GM23338 (cell line): ENCODE measurements at regions not wholly inside any gene's neighbourhood (a gene's known extent, or its start where the extent isn't known, plus 50 kb on each side); places are given as distances from the start of the nearest gene placed in this dataset.

ENCODE experiments used
- ATAC-seq: fragments of 200-7000 bp; cut with Tn5 transposase; 3 replicates; pipeline ENCODE4 v1.9.1; 2020
- DNase-seq: peaks from one replicate; pipeline ENCODE4 v3.0.0-alpha.2; 2015; ENCODE audit warnings: low spot score
- H2AFZ ChIP-seq: fragments of 200-600 bp; sonication (generic); 2 replicates; pipeline ENCODE4 v1.8.0; 2016; ENCODE audit warnings: antibody characterized with exemption, mild to moderate bottlenecking, moderate library complexity
- H3F3A ChIP-seq: fragments of 200-600 bp; sonication (generic); replicated peaks from 2 replicates; pipeline ENCODE4 v1.8.0; 2017; ENCODE audit warnings: antibody characterized with exemption, mixed run types, low read depth
- H3K27ac ChIP-seq: fragments of 200-600 bp; sonication (generic); 2 replicates; pipeline ENCODE4 v1.6.1; 2016; ENCODE audit warnings: low read depth
- H3K27me3 ChIP-seq: fragments of 200-600 bp; sonication (generic); 2 replicates; pipeline ENCODE4 v1.8.0; 2016; ENCODE audit warnings: mild to moderate bottlenecking, mixed run types, moderate library complexity; ENCODE audit not compliant: insufficient read depth
- H3K36me3 ChIP-seq: fragments of 200-600 bp; sonication (generic); 2 replicates; pipeline ENCODE4 v1.8.0; 2016; ENCODE audit warnings: mild to moderate bottlenecking; ENCODE audit not compliant: insufficient read depth
- H3K4me1 ChIP-seq: fragments of 200-600 bp; sonication (generic); 2 replicates; pipeline ENCODE4 v1.8.0; 2016; ENCODE audit warnings: mild to moderate bottlenecking, moderate library complexity; ENCODE audit not compliant: insufficient read depth
- H3K4me2 ChIP-seq: fragments of 200-600 bp; sonication (generic); 2 replicates; pipeline ENCODE4 v1.7.1; 2017; ENCODE audit warnings: mixed run types
- H3K4me3 ChIP-seq: fragments of 200-600 bp; sonication (generic); 2 replicates; pipeline ENCODE4 v1.6.1; 2016; ENCODE audit warnings: mixed run types
- H3K79me2 ChIP-seq: fragments of 200-600 bp; sonication (generic); replicated peaks from 2 replicates; pipeline ENCODE4 v1.8.0; 2017; ENCODE audit warnings: mild to moderate bottlenecking; ENCODE audit not compliant: insufficient read depth
- H3K9me2 ChIP-seq: fragments of 200-600 bp; sonication (generic); 2 replicates; pipeline ENCODE4 v1.8.0; 2017; ENCODE audit not compliant: insufficient read depth
- H4K20me1 ChIP-seq: fragments of 200-600 bp; sonication (generic); replicated peaks from 2 replicates; pipeline ENCODE4 v1.8.0; 2017; ENCODE audit warnings: mild to moderate bottlenecking; ENCODE audit not compliant: insufficient read depth
- H3K27ac Mint-ChIP-seq: 2 replicates; pipeline ENCODE4 v1.8.0; 2020; ENCODE audit warnings: inconsistent platforms, mild to moderate bottlenecking, moderate library complexity, mixed read lengths
- H3K27me3 Mint-ChIP-seq: 3 replicates; pipeline ENCODE4 v1.8.0; 2022; ENCODE audit warnings: low read depth, mild to moderate bottlenecking, moderate library complexity, mixed read lengths, inconsistent platforms; ENCODE audit not compliant: insufficient read depth, poor library complexity
- H3K36me3 Mint-ChIP-seq: 3 replicates; pipeline ENCODE4 v1.8.0; 2021; ENCODE audit warnings: low read depth, mild to moderate bottlenecking, inconsistent platforms, moderate library complexity, mixed read lengths
- H3K4me1 Mint-ChIP-seq: 3 replicates; pipeline ENCODE4 v1.8.0; 2020; ENCODE audit warnings: mild to moderate bottlenecking, inconsistent platforms, mixed read lengths
- H3K4me3 Mint-ChIP-seq: 3 replicates; pipeline ENCODE4 v1.8.0; 2021; ENCODE audit warnings: moderate library complexity, mild to moderate bottlenecking, inconsistent platforms, mixed read lengths
- H3K9me3 Mint-ChIP-seq: 3 replicates; pipeline ENCODE4 v1.8.0; 2020; ENCODE audit warnings: moderate library complexity, mild to moderate bottlenecking, inconsistent platforms, mixed read lengths
- CREB1 ChIP-seq: fragments of 250-450 bp; sonication (Bioruptor Pico); IDR thresholded peaks from 2 replicates; pipeline ENCODE4 v1.5.0; 2020; ENCODE audit warnings: low read depth, mild to moderate bottlenecking, moderate library complexity
- EZH2 ChIP-seq: fragments of 200-600 bp; sonication (generic); IDR thresholded peaks from one replicate; pipeline ENCODE4 v1.8.0; 2017; ENCODE audit warnings: antibody characterized with exemption, mild to moderate bottlenecking, low read depth; ENCODE audit not compliant: unreplicated experiment
- EZH2phosphoT487 ChIP-seq: fragments of 200-600 bp; sonication (generic); IDR thresholded peaks from one replicate; pipeline ENCODE4 v1.8.1; 2018; ENCODE audit warnings: antibody characterized with exemption; ENCODE audit not compliant: unreplicated experiment
- JUNB ChIP-seq: IDR thresholded peaks from one replicate; pipeline ENCODE4 v1.6.1; 2016; ENCODE audit warnings: antibody characterized with exemption; ENCODE audit not compliant: unreplicated experiment
- NANOG ChIP-seq: IDR thresholded peaks from 2 replicates; pipeline ENCODE4 v1.6.1; 2016; ENCODE audit warnings: antibody characterized with exemption, borderline replicate concordance
- POLR2AphosphoS5 ChIP-seq: IDR thresholded peaks from 2 replicates; pipeline ENCODE4 v1.6.1; 2016; ENCODE audit warnings: antibody characterized with exemption, low read depth
- STAT1 ChIP-seq: IDR thresholded peaks from one replicate; pipeline ENCODE4 v1.6.1; 2016; ENCODE audit warnings: antibody characterized with exemption; ENCODE audit not compliant: unreplicated experiment
- ZNF114 ChIP-seq: fragments of 250-450 bp; sonication (Bioruptor Pico); IDR thresholded peaks from 2 replicates; pipeline ENCODE4 v1.5.0; 2020; ENCODE audit warnings: mild to moderate bottlenecking, moderate library complexity
- ZNF331 ChIP-seq: fragments of 250-450 bp; sonication (Bioruptor Pico); IDR thresholded peaks from 2 replicates; pipeline ENCODE4 v1.5.0; 2020; ENCODE audit warnings: low read depth, mild to moderate bottlenecking, moderate library complexity
- TF ChIP-seq, protein P1 (sequence below): IDR thresholded peaks from one replicate; pipeline ENCODE4 v1.6.1; 2018; ENCODE audit warnings: antibody characterized with exemption; ENCODE audit not compliant: unreplicated experiment
- TF ChIP-seq, protein P2 (sequence below), 2 experiments: fragments of 200-600 bp in 1 of 2; sonication (generic) in 1 of 2; conservative IDR thresholded peaks; 2 replicates each; pipeline versions ENCODE4 v1.5.1 to v1.6.1; 2016 to 2017; ENCODE audit warnings: antibody characterized with exemption in 2 of 2, low read depth in 2 of 2, mild to moderate bottlenecking in 2 of 2, moderate library complexity in 1 of 2
- TF ChIP-seq, protein P3 (sequence below): IDR thresholded peaks from 2 replicates; pipeline ENCODE4 v1.6.1; 2016; ENCODE audit warnings: antibody characterized with exemption
- TF ChIP-seq, protein P4 (sequence below): fragments of 250-450 bp; sonication (Bioruptor Pico); IDR thresholded peaks from 2 replicates; pipeline ENCODE4 v1.5.0; 2020; ENCODE audit warnings: mild to moderate bottlenecking, moderate library complexity

DNA sequence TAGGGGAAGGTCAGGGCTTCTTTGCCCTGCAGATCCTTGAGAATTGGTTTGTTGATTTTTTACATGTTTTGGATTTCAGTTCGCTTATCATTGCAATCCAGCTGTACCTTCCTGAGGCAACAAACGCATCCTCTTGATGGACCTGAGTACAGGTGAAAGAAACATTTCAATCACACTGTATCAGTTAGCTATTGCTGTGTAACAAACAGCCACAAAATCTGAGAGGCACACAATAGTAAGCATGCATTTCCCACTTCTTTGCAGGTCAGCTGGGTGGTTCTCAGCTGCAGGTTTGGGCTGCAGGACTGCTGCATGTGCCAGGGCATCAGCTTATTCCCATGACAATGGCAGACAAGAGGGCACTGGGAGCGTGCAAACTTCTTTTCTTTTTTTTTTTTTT is 586.4 kb downstream of the MATN1 start:
- H3K27me3 Mint-ChIP-seq: peaks cover 7% of the 10 kb centered on the region
- no peak overlapping the region for H2AFZ ChIP-seq
- no peaks in the 10 kb centered on the region for H3K36me3 ChIP-seq
- H3K9me3 Mint-ChIP-seq: peaks cover 36% of the 10 kb centered on the region
- no peaks in the 10 kb centered on the region for H4K20me1 ChIP-seq
- no peak overlapping the region for H3K27ac Mint-ChIP-seq
- no peak for TF ChIP-seq ZNF114
- TF ChIP-seq EZH2: no peak
- TF ChIP-seq POLR2AphosphoS5: no peak
- TF ChIP-seq, protein P1, sequence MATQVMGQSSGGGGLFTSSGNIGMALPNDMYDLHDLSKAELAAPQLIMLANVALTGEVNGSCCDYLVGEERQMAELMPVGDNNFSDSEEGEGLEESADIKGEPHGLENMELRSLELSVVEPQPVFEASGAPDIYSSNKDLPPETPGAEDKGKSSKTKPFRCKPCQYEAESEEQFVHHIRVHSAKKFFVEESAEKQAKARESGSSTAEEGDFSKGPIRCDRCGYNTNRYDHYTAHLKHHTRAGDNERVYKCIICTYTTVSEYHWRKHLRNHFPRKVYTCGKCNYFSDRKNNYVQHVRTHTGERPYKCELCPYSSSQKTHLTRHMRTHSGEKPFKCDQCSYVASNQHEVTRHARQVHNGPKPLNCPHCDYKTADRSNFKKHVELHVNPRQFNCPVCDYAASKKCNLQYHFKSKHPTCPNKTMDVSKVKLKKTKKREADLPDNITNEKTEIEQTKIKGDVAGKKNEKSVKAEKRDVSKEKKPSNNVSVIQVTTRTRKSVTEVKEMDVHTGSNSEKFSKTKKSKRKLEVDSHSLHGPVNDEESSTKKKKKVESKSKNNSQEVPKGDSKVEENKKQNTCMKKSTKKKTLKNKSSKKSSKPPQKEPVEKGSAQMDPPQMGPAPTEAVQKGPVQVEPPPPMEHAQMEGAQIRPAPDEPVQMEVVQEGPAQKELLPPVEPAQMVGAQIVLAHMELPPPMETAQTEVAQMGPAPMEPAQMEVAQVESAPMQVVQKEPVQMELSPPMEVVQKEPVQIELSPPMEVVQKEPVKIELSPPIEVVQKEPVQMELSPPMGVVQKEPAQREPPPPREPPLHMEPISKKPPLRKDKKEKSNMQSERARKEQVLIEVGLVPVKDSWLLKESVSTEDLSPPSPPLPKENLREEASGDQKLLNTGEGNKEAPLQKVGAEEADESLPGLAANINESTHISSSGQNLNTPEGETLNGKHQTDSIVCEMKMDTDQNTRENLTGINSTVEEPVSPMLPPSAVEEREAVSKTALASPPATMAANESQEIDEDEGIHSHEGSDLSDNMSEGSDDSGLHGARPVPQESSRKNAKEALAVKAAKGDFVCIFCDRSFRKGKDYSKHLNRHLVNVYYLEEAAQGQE: no peak
- TF ChIP-seq, protein P2, sequence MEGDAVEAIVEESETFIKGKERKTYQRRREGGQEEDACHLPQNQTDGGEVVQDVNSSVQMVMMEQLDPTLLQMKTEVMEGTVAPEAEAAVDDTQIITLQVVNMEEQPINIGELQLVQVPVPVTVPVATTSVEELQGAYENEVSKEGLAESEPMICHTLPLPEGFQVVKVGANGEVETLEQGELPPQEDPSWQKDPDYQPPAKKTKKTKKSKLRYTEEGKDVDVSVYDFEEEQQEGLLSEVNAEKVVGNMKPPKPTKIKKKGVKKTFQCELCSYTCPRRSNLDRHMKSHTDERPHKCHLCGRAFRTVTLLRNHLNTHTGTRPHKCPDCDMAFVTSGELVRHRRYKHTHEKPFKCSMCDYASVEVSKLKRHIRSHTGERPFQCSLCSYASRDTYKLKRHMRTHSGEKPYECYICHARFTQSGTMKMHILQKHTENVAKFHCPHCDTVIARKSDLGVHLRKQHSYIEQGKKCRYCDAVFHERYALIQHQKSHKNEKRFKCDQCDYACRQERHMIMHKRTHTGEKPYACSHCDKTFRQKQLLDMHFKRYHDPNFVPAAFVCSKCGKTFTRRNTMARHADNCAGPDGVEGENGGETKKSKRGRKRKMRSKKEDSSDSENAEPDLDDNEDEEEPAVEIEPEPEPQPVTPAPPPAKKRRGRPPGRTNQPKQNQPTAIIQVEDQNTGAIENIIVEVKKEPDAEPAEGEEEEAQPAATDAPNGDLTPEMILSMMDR (conservative IDR thresholded peaks at IDR 0.05; ENCODE audit: low read depth in 2 of 2): no peak
- TF ChIP-seq NANOG: no peak
- TF ChIP-seq, protein P3, sequence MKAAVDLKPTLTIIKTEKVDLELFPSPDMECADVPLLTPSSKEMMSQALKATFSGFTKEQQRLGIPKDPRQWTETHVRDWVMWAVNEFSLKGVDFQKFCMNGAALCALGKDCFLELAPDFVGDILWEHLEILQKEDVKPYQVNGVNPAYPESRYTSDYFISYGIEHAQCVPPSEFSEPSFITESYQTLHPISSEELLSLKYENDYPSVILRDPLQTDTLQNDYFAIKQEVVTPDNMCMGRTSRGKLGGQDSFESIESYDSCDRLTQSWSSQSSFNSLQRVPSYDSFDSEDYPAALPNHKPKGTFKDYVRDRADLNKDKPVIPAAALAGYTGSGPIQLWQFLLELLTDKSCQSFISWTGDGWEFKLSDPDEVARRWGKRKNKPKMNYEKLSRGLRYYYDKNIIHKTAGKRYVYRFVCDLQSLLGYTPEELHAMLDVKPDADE: no peak
- TF ChIP-seq STAT1: no peak
- TF ChIP-seq JUNB: no peak
- TF ChIP-seq CREB1: no peak
- no peak for TF ChIP-seq ZNF331 (CRISPR knock-in tag)
- no peak for TF ChIP-seq EZH2phosphoT487
- TF ChIP-seq, protein P4, sequence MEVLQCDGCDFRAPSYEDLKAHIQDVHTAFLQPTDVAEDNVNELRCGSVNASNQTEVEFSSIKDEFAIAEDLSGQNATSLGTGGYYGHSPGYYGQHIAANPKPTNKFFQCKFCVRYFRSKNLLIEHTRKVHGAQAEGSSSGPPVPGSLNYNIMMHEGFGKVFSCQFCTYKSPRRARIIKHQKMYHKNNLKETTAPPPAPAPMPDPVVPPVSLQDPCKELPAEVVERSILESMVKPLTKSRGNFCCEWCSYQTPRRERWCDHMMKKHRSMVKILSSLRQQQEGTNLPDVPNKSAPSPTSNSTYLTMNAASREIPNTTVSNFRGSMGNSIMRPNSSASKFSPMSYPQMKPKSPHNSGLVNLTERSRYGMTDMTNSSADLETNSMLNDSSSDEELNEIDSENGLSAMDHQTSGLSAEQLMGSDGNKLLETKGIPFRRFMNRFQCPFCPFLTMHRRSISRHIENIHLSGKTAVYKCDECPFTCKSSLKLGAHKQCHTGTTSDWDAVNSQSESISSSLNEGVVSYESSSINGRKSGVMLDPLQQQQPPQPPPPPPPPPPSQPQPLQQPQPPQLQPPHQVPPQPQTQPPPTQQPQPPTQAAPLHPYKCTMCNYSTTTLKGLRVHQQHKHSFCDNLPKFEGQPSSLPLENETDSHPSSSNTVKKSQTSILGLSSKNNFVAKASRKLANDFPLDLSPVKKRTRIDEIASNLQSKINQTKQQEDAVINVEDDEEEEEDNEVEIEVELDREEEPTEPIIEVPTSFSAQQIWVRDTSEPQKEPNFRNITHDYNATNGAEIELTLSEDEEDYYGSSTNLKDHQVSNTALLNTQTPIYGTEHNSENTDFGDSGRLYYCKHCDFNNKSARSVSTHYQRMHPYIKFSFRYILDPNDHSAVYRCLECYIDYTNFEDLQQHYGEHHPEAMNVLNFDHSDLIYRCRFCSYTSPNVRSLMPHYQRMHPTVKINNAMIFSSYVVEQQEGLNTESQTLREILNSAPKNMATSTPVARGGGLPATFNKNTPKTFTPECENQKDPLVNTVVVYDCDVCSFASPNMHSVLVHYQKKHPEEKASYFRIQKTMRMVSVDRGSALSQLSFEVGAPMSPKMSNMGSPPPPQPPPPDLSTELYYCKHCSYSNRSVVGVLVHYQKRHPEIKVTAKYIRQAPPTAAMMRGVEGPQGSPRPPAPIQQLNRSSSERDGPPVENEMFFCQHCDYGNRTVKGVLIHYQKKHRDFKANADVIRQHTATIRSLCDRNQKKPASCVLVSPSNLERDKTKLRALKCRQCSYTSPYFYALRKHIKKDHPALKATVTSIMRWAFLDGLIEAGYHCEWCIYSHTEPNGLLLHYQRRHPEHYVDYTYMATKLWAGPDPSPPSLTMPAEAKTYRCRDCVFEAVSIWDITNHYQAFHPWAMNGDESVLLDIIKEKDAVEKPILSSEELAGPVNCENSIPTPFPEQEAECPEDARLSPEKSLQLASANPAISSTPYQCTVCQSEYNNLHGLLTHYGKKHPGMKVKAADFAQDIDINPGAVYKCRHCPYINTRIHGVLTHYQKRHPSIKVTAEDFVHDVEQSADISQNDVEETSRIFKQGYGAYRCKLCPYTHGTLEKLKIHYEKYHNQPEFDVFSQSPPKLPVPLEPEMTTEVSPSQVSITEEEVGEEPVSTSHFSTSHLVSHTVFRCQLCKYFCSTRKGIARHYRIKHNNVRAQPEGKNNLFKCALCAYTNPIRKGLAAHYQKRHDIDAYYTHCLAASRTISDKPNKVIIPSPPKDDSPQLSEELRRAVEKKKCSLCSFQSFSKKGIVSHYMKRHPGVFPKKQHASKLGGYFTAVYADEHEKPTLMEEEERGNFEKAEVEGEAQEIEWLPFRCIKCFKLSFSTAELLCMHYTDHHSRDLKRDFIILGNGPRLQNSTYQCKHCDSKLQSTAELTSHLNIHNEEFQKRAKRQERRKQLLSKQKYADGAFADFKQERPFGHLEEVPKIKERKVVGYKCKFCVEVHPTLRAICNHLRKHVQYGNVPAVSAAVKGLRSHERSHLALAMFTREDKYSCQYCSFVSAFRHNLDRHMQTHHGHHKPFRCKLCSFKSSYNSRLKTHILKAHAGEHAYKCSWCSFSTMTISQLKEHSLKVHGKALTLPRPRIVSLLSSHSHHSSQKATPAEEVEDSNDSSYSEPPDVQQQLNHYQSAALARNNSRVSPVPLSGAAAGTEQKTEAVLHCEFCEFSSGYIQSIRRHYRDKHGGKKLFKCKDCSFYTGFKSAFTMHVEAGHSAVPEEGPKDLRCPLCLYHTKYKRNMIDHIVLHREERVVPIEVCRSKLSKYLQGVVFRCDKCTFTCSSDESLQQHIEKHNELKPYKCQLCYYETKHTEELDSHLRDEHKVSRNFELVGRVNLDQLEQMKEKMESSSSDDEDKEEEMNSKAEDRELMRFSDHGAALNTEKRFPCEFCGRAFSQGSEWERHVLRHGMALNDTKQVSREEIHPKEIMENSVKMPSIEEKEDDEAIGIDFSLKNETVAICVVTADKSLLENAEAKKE (CRISPR knock-in tag): no peak
- 0 out of 3 replicates have a peak, but pooled peaks cover 5% of the 10 kb centered on the region for H3K36me3 Mint-ChIP-seq
- peaks cover 8% of the 10 kb centered on the region; the same call in 1 of the 2 replicates for H3K9me2 ChIP-seq
- no peak overlapping the region for H3K27ac ChIP-seq
- H3K4me3 ChIP-seq: no peak overlapping the region
- H3K4me1 Mint-ChIP-seq: no peaks in the 10 kb centered on the region
- no peak overlapping the region for H3K4me3 Mint-ChIP-seq
- no peaks in the 10 kb centered on the region for H3K4me1 ChIP-seq
- DNase-seq (no peak), ATAC-seq (no peak)
- no peaks in the 10 kb centered on the region for H3F3A ChIP-seq
- no peaks in the 10 kb centered on the region for H3K79me2 ChIP-seq
- H3K4me2 ChIP-seq: no peak overlapping the region
- H3K27me3 ChIP-seq: no peaks in the 10 kb centered on the region
